ENCODE measurements at regions not wholly inside any gene's neighbourhood (a gene's known extent, or its start where the extent isn't known, plus 50 kb on each side); places are given as distances from the start of the nearest gene placed in this dataset.

DNA sequence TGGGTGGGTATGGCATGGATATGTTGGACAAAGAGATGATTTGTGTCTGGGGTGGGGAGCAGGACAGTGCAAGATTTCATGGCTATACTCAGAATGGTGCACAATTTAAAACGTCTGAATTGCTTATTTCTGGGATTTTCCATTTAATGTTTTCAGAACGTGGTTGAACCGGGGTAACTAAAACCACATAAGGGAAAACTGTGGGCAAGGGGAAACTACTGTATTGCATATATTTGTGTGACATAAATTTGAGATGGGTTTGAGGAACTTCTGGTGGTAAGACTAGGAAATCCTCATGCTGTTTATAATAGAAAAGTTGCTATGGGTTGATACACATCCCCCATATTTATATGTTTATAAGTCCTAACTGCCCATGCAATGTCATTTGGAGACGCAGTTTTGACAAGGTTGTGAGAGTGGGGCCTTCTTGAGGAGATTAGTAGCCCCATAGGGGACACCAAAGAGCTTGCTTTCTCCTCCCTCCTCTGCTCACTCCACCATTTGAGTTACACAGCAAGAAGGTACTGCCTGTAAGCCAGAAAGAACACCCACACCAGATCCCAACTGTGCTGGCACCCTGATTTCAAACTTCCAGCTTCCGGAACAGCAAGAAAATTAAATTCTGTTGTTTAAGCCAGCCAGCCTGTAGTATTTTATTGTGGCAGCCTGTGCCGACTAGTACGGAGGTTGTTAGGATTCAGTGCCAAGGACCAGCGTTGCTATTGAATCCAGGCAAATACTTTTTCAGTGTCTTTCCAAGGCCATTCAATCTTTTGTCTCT lies 2118.9 kb downstream of the MAT2B start:
- no peak for DNase-seq (ENCODE audit: low read depth)

DNA sequence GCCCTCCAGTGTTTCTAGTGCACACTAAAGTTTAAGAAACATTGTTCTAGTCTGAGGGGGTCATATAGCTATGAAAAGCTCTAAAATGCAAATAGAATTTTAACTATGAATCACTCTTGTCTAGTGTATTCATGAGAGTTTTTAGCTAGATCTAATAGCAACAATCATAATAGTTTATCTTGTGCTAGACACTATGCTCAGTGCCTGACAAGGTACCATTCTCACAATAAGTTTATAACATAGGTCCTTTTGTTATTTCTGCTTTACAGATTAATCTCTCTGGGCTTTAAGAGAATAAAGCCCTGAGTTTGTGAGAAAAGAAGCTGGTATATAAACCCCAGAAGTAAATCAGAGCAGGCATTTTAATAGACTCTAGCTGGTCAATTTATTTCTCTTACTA lies 2120.7 kb downstream of the MAT2B start:
- DNase-seq (ENCODE audit: low read depth), result no peak

DNA sequence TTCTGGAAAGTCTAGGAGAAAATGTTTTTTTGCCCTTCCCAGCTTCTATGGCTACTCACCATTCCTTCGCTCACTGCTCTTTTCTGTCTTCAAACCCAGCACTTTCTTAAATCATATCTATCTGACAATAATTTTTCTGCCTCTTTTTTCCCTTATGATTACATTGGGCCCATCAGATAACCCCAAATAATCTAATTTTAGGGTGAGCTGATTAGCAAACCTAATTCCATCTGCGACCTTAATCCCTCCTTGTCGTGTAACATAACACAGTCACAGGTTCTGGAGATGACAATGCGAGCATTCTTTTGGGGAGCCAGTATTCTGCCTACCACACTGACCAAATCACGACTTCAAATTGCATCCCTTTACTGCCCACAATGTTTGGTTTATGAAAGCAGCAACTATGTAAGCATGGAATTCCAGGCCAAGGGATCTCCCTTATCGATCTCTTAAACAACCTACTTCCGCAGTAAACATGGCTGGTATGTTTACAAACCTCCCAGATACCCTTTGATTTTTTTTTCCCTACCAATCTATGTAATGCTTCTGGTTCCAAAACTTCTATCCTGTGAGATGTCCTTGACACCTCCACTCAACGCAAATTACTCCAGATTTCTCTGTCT lies 2122.2 kb downstream of the MAT2B start:
- DNase-seq (ENCODE audit: low read depth), result no peak

DNA sequence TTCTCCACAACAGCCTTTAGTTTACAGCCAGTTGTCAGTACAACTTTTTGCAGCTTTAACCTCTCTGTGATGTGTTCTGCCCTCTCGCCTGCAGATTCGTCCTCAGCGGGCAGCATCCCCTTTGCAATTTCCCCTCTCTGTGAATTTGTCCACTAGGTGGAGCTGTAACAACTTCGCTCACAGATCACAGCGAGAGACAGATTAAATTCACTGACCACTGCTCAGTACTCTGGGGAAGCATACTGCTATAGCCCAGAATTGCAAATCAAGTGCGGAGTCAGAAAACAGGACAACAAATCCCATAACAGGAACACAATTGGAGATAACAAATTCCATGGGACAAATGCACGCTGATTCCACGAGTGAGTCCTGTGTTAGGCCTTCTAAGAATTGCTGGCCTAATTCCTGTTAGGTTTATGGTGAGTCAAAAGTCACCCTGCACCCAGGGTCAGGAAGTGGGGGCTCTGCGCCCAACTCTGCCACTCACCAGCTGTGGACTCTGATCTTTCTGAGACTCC lies 2124.9 kb downstream of the MAT2B start:
- peak; percentile 10 for DNase-seq (ENCODE audit: low read depth)

DNA sequence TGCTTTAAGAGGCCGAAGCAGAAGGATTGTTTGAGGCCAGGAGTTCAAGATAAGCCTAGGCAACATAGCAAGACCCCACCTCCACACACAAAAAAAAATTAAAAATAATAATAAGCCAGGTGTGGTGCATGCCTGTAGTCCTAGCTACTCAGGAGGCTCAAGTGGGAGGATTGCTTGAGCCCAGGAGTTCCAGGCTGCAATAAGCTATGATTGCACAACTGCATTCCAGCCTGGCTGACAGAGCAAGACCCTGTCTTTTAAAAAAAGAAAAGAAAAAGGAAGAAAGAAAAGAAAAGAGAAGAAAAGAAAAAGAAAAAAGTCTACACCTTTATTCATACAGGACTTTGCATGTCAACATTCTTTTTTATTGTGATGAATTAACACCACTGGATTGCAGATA lies 2125.8 kb downstream of the MAT2B start:
- no peak for DNase-seq (ENCODE audit: low read depth)

DNA sequence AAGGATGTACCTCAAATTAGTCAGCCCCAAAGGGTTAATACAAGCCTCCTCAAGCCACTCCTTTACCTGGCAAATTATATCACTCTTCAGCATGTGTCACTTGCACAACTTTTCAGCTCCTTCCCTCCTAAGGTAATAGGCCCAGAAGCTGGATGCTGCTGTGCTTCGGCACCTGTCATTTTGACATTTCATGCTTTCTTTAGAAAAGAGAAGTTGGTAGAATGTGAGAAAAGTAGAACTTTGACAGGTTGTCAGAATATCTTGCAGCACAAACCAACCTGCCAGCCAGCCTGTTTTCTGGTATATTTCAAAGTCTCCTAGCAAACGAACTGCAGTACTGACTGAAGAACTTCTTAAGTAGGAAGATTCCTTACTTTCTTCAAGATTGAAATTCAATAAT lies 2136.9 kb downstream of the MAT2B start:
- DNase-seq (ENCODE audit: low read depth), result no peak

DNA sequence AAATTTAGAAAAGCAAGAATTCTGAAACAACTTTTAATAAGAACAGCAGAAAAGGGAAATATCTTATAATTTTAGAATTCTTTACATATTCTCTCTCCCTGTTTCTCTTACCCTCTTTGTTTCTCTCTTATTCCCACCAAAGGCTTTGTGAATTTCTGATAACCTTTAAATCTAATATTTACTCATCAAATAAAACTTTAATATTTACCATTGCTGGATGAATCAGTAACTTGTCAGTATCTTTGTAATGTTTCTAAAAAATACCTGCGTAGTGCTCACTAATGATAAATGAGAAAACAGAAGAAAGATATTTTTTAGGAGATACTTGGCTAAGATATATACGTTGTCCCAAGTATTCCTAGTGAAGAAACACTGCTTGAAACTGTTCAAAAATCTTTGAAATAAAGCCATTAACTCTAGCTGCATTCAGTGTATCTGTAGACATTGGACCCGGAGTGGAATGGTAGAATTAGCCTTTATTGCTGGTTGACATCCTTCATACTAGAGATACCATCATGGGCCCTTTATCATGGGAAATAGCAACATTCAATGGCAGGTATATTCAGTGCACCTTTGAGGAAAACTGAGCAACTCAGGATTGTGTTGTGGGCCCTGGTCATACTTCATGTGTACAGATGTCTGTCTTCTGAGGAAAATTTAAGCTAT lies 2160.4 kb downstream of the MAT2B start:
- DNase-seq (ENCODE audit: low read depth), result no peak

DNA sequence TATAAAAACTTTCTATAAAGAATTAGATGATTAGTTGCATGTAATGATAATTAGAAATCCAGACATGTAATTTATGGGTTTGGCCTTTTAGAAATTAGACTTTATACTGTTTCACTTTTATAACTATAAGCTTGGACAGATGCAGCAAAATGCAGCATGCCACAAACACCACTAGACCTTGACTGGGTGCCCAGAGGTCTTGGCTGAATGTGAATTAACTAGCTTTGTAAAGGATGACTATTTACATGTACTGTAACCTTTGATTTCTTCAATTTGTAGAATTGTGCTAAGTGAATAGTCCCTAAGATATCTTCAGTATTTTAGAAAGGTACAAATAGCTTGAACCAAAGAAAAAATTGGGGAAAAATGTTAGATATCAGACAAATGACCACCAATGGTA lies 2168.1 kb downstream of the MAT2B start:
- no peak for DNase-seq (ENCODE audit: low read depth)

DNA sequence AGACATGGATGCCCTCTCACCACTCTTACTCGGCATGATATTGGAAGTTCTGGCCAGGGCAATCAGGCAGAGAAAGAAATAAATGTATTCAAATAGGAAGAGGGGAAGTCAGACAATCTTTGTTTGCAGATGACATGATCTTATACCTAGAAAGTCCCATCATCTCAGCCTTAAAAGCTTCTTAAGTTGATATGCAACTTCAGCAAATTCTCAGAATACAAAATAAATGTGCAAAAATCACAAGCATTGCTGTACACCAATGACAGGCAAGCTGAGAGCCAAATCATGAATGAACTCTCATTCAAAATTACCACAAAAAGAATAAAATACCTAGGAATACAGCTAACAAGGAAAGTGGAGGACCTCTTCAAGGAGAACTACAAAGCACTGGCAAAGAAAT lies 2190.4 kb downstream of the MAT2B start:
- no peak for DNase-seq (ENCODE audit: low read depth)

DNA sequence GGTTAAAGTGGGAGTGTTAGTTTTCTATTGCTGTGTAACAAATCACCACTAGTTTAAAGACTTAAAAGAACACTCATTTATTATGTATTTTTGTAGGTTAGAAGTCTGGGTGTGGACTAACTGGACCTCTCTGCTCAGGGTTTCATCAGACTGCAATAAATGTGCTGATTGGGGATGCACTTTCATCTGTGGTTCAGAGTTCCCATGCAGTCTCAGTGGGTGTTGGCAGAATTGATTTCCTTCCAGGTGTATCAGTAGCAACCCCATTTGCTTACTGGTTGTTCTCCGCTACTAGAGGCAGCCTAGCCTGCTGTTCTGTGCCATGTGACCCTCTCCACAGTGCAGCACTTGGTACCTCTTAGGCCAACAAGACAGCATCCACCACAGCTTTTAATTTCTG lies 2200.5 kb downstream of the MAT2B start:
- DNase-seq (ENCODE audit: low read depth), result no peak

DNA sequence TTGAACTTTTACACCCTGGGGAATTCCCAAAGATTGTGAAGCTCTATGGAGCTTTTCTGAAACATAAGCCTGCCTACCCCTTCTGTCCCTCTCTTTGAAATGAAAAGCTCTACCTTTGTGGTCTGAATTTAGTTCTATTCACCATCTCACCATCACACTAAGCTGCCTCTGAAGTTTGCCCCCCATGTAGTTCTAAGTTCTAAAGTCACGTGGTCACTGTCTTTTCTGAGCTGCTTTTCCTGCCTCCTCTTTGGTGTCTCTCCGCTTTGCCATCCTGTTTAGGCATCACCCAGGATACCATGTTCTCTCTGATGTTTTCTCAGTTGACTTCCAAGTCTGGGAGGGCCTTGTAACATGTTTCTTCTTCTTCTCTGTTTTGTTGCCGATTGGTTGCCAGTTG lies 2206.6 kb downstream of the MAT2B start:
- no peak for DNase-seq (ENCODE audit: low read depth)

DNA sequence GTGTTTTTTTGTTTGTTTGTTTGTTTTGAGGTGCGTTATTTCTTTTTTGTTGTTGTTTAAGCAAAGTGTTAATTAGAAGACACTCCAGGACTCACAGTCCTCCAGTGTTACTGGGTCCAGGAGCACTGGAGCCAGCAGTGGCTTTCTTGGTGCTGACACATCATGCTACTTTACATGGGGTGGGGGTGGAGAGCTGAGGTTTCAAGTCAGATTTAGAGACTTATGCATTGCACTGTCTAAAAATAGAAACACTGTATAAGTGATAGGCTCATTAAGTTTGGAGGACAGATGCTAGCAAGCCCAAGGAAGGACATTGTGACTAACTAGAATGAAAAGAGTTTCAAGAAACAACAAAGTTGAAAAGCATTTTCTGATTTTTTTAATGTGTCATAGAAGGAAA lies 2209.2 kb downstream of the MAT2B start:
- no peak for DNase-seq (ENCODE audit: low read depth)

DNA sequence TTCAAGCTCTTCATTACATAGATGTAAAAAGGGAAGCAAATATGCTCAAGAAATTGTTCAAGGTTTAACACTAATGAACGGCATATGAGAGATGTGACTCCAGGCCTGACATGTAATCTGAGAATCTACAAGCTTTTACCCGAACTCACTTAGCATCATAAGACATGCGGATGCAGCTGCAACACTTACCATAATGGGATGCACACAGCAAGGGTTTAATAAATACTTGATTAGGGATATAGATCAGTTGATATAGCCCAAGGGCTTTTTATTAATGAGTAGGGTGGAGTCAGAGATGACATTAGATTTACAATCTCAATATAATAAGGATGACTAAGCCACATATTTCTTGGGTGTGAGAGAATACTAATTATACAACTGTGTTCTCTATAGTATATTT lies 2215.5 kb downstream of the MAT2B start:
- no peak for DNase-seq (ENCODE audit: low read depth)

DNA sequence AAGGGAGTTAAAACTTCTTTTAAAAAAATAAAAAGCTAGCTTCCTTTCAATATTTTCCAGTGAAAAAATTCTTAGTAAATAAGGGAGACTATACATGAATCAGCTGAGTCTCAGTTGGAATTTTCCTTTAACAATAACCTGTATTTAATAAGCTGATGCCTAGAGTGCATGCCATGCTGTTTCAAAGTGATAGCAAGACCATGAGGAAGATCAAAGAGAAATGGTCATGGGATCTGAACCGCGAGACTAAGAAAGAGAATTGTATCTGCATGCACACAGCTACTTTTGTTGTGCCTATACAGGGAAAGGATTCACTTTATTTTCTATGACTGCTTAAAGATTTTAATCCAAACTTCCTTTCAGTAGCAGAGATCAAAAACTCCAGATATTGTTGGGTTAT lies 2217.0 kb downstream of the MAT2B start:
- no peak for DNase-seq (ENCODE audit: low read depth)

DNA sequence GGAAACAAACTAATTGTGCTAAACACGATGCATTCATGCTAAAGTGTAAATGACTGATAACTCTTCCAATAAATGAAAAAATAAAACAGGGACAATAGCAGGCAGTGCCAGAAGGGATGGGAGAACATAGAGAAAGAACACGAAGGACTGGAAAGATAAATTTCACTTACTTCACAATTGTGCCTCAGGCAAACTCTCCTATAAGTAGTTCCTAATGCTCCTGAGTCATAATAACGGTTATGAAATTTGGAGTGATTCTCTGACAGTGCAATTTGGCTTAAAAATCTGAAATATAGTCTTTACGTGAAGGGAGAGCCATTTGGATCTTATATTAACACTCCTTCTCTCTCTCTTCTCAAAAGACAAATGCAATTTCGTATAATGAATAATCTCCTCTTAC lies 2218.5 kb downstream of the MAT2B start:
- no peak for DNase-seq (ENCODE audit: low read depth)

DNA sequence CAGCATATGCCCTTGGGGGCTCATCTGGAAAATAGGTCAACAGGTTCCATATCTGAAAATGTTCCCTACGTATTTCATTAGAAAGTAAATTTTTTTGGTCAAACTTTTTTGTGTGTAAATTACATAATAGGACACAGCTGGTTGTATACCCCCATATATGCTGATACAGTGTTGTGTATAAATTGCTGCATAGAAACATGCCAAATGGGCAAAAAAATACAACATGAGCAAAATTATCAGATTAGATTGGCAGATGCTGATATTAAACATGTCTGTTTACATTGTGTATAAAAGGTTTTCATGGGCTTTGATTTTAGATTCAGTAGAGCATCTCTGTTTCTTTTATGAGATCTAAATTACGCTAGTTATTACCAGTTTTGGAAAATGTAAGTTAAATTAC lies 2223.0 kb downstream of the MAT2B start:
- no peak for DNase-seq (ENCODE audit: low read depth)

DNA sequence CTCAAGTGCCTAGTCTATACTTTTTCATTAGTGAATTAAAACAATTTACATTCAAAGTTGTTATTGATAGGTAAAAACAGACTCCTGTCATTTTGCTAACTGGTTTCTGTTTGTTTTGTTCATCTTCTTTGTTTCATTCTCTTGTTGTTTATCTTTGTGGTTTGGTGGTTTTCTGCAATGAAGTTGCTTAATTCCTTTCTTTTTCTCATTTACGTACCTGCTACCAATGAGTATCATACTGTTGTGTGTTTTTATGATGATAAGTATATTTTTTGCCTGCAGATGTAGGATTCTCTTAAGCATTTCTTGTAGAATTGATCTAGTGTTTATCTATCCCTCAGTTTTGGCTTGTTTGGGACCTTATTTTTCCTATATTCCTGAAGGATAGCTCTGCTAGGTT lies 2230.0 kb downstream of the MAT2B start:
- DNase-seq (ENCODE audit: low read depth), result no peak

DNA sequence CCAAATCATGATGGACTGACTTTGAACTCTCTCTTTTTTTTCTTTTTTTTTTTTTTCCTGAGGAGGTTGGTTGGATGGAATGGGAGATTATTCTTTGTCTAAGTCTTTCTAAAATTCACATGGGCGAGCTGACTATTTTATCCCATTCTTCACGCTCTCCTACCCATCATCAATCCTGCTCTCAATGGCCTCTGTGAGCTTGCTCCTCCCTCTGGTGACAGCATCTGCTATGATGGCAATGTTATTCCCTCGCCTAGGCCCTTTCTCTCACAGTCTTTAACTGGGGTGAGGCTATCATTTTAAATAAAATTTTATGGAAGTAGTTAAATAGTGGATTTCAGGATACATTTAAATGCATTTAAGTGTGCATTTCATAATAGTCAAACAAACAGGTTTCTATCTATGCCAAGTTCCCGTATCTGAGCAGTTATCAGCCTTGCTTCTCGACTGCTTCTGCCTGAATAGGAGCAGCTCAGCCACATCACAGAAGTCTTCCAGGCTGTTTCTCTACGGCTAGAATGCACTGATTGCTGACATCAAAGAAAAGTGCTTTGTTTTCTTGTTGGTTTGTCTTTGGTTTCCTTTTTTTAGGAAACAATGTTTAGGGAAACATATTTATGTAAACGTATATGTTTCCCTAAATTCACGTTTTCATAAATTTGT lies 2233.8 kb downstream of the MAT2B start:
- no peak for DNase-seq (ENCODE audit: low read depth)

DNA sequence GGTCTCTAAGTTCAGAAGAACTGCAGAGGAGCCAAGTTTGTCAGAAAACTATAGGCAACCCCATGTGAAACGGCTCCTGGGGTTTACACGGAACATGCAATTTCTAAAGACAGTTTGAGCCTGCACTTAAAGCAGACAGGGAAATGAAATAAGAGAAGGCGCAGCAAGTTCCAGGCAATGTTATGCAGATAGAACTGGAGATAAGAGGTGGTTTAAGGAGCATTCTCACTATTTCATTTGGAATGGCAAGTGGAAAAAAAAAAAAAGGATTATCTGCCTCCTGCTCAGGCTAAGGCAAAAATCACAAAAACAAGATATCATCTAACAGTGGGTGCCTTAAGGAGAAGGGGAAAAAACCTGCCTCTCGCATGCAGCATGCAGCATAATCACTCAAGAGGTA lies 2252.4 kb downstream of the MAT2B start:
- DNase-seq (ENCODE audit: low read depth), result no peak

DNA sequence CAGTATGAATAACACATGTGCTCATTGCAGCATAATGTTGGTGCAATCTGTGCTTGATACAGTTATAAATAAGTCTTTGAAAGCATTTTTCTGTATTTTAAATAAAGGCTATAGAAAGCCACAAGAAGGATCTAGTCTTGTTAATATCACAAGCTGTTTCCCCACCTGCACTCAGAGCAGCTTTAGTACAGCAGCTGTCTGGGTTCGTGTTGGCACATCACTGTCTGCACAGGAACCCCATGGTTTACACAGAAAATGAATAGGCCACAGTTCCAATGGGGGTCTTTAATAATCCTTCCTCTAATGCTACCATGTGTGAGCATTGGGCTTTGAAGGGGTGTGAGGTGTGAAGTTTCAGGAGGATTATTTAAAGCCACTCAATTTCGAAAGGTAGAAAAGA lies 2269.7 kb downstream of the MAT2B start:
- no peak for DNase-seq (ENCODE audit: low read depth)

DNA sequence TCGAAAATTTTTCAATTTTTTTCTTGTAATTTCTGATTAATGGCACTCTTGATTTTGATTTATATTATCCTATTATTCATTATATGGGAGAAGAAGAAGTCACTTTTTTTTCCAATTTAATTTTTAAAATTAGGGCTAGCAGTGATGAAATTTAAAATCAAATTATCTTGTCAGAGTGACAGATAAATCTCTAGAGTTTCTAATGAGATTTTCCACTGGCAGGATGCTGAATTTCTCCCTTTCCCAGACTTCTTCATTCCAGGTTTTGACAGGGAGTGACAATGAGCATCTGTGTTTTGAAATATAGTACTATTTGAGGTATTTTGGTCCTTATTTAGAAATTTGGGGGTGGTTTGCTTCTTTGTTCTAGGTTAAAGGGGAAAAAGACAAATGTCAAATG lies 2274.1 kb downstream of the MAT2B start:
- DNase-seq (ENCODE audit: low read depth), result no peak

DNA sequence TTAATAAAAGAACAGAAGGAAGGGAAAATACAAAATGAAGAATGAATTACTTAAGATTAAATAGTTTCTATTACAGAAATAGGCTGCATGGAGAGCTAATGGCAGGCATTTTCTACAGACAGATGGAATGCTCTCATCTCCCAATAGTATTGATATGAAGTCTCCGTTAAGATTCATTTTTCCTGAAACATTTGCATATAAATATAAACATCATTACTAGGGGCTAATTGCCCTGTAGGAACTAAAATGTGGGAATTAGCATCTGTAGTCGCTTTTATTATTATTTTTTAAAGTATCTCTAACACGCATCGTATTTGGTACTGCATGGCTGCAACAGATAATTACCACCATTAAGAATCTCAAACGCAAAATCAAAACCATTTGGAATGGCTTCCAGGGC lies 2275.5 kb downstream of the MAT2B start:
- no peak for DNase-seq (ENCODE audit: low read depth)

DNA sequence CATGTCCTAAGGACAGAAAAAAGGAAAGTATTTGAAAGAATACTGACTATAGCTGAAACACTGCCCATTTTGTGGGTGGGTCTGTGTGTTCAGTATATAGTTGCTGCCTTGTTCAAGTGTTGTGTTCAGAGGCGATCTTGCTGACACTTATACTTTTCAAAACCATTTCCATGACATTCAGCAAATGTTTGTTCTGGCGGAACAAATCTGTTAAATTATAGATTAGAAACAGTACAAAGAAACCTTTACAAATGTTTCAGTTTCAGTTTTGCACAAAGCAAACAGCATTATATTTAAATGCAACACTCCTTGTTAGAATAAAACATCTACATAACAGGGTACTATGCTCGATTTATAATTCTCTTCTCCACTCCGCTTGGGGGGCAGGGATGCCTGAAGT lies 2276.3 kb downstream of the MAT2B start:
- DNase-seq (ENCODE audit: low read depth), result no peak

All from RPMI7951 (cell line).